Osteoblast (primary cell): ENCODE measurements at regions not wholly inside any gene's neighbourhood (a gene's known extent, or its start where the extent isn't known, plus 50 kb on each side); places are given as distances from the start of the nearest gene placed in this dataset.

Source experiments
- DNase-seq: peaks from one replicate; pipeline ENCODE4 v3.0.0; 2011; ENCODE audit warnings: low spot score, mixed read lengths; ENCODE audit not compliant: insufficient read length; ENCODE audit errors: missing footprints
- H2AFZ ChIP-seq: 2 replicates; pipeline ENCODE4 v1.6.0; 2011; ENCODE audit warnings: mild to moderate bottlenecking, low read length
- H3K27ac ChIP-seq: 2 replicates; pipeline ENCODE4 v1.5.1; 2011; ENCODE audit warnings: mild to moderate bottlenecking, low read depth, low read length, moderate library complexity
- H3K27me3 ChIP-seq: 2 replicates; pipeline ENCODE4 v1.6.0; 2012; ENCODE audit warnings: mild to moderate bottlenecking, control low read depth, inconsistent platforms, low read length, moderate library complexity; ENCODE audit not compliant: insufficient read depth
- H3K36me3 ChIP-seq: 2 replicates; pipeline ENCODE4 v1.5.1; 2011; ENCODE audit warnings: mild to moderate bottlenecking, low read length, control low read depth, moderate library complexity; ENCODE audit not compliant: insufficient read depth
- H3K4me1 ChIP-seq: 2 replicates; pipeline ENCODE4 v1.5.1; 2011; ENCODE audit warnings: mild to moderate bottlenecking, low read length, control low read depth, moderate library complexity; ENCODE audit not compliant: insufficient read depth
- H3K4me2 ChIP-seq: 2 replicates; pipeline ENCODE4 v1.6.0; 2011; ENCODE audit warnings: mild to moderate bottlenecking, low read length; ENCODE audit not compliant: insufficient read depth
- H3K4me3 ChIP-seq: fragments of 200-600 bp; sonication (generic); 3 replicates; pipeline ENCODE4 v1.5.1; 2012; ENCODE audit warnings: mild to moderate bottlenecking, low read length, inconsistent platforms; ENCODE audit not compliant: insufficient read depth
- H3K79me2 ChIP-seq: 2 replicates; pipeline ENCODE4 v1.6.0; 2012; ENCODE audit warnings: mild to moderate bottlenecking, low read length, control low read depth, inconsistent platforms; ENCODE audit not compliant: insufficient read depth
- H3K9me3 ChIP-seq: 2 replicates; pipeline ENCODE4 v1.5.1; 2011; ENCODE audit warnings: low read depth, low read length, control low read depth
- H4K20me1 ChIP-seq: 2 replicates; pipeline ENCODE4 v1.6.0; 2012; ENCODE audit warnings: mild to moderate bottlenecking, low read length, control low read depth; ENCODE audit not compliant: insufficient read depth
- TF ChIP-seq, protein P1 (sequence below): IDR thresholded peaks from 2 replicates; pipeline ENCODE4 v1.5.1; 2011; ENCODE audit warnings: mild to moderate bottlenecking, low read depth, low read length, moderate library complexity; ENCODE audit errors: extremely low read depth

DNA sequence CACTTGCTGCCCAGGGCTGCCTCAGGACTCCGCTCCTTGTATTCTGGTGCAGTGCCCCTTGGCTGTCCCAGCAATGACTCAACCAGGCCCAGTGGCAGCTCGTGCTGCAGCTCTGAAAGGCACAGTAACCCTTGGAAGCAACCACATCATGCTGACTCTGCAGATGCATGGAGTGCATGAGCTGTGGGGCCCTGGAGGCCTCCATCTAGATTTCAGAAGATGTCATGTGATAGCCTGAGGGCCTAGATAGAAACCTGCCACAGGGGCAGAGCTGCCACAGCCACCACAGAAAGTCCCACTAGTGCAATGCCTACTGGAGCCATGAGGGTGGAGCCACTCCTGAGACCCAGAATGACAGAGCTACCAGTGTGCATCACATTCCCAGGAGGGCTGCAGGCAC lies 117.1 kb upstream of the SMAD3 start:
- Histone ChIP-seq H4K20me1 (no peaks in the 10 kb centered on the region), H3K4me1 (peaks cover 17% of the 10 kb centered on the region), H3K79me2 (peaks cover 3% of the 10 kb centered on the region), H3K4me2 (peak overlapping the region; percentile 9), H3K4me3 (no peak overlapping the region), H3K9me3 (no peaks in the 10 kb centered on the region), H3K36me3 (no peaks in the 10 kb centered on the region), H3K27ac (peak overlapping the region; percentile 4), H2AFZ (no peak overlapping the region), H3K27me3 (no peaks in the 10 kb centered on the region)
- TF ChIP-seq, protein P1, sequence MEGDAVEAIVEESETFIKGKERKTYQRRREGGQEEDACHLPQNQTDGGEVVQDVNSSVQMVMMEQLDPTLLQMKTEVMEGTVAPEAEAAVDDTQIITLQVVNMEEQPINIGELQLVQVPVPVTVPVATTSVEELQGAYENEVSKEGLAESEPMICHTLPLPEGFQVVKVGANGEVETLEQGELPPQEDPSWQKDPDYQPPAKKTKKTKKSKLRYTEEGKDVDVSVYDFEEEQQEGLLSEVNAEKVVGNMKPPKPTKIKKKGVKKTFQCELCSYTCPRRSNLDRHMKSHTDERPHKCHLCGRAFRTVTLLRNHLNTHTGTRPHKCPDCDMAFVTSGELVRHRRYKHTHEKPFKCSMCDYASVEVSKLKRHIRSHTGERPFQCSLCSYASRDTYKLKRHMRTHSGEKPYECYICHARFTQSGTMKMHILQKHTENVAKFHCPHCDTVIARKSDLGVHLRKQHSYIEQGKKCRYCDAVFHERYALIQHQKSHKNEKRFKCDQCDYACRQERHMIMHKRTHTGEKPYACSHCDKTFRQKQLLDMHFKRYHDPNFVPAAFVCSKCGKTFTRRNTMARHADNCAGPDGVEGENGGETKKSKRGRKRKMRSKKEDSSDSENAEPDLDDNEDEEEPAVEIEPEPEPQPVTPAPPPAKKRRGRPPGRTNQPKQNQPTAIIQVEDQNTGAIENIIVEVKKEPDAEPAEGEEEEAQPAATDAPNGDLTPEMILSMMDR = no peak
- no peak for DNase-seq

DNA sequence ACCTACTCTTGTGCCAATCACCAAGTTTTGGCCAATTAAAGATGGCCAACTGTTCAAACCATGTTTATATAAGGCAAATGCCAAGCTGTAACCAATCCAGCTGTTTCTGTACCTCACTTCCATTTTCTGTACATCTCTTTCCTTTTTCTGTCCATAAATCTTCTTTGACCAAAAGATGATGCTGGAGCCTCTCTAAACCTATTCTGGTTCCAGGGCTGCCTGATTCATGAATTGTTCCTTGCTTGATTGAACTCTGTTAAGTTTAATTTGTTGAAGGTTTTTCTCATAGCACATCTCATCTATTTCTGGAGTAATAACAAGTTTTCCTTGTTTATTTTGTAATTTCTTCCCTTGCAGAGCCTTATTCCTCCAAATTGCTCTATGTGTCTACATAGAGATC lies 115.3 kb upstream of the SMAD3 start:
- Histone ChIP-seq H3K4me1 (peaks cover 17% of the 10 kb centered on the region), H3K9me3 (no peaks in the 10 kb centered on the region), H3K79me2 (peaks cover 3% of the 10 kb centered on the region), H3K27ac (no peak overlapping the region), H3K27me3 (no peaks in the 10 kb centered on the region), H3K4me3 (no peak overlapping the region), H3K4me2 (no peak overlapping the region), H2AFZ (no peak overlapping the region), H3K36me3 (no peaks in the 10 kb centered on the region), H4K20me1 (no peaks in the 10 kb centered on the region)
- TF ChIP-seq, protein P1 = no peak
- no peak for DNase-seq

DNA sequence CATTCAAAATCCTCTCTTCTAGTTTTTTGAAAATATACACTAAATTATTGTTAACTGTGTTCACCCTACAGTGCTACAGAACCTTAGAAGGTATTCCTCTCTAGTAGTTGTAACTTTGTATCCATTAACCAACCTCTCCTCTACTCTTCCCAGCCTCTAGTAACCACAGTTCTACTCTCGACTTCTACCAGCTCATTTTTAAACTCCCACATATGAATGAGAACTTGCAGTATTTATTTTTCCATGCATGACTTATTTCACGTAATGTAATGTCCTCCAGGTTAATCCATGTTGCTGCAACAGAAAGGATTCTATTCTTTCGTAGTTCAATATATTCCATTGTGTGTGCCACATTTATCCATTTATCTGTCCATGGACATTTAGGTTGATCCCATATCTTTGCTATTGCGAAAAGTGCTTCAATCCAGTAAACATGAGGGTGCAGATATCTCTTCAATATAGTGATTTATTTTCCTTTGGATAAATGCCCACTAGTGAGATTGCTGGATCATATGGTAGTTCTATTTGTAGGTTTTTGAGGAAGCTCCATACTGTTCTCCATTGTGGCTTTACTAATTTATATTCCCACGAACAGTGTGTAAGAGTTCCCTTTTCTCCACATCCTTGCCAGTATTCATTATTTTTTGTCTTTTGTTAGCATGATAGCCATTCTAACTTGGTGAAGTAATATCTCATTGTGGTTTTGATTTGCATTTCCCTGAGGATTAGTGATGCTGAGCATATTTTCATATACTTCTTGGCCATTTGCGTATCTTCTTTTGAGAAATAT lies 113.7 kb upstream of the SMAD3 start:
- Histone ChIP-seq H3K27me3 (no peaks in the 10 kb centered on the region), H3K36me3 (no peaks in the 10 kb centered on the region), H4K20me1 (no peaks in the 10 kb centered on the region), H3K9me3 (no peaks in the 10 kb centered on the region), H3K4me3 (no peak overlapping the region), H3K79me2 (peaks cover 3% of the 10 kb centered on the region), H3K27ac (no peak overlapping the region), H3K4me2 (no peak overlapping the region), H2AFZ (no peak overlapping the region), H3K4me1 (peaks cover 16% of the 10 kb centered on the region)
- TF ChIP-seq, protein P1 = no peak
- no peak for DNase-seq

DNA sequence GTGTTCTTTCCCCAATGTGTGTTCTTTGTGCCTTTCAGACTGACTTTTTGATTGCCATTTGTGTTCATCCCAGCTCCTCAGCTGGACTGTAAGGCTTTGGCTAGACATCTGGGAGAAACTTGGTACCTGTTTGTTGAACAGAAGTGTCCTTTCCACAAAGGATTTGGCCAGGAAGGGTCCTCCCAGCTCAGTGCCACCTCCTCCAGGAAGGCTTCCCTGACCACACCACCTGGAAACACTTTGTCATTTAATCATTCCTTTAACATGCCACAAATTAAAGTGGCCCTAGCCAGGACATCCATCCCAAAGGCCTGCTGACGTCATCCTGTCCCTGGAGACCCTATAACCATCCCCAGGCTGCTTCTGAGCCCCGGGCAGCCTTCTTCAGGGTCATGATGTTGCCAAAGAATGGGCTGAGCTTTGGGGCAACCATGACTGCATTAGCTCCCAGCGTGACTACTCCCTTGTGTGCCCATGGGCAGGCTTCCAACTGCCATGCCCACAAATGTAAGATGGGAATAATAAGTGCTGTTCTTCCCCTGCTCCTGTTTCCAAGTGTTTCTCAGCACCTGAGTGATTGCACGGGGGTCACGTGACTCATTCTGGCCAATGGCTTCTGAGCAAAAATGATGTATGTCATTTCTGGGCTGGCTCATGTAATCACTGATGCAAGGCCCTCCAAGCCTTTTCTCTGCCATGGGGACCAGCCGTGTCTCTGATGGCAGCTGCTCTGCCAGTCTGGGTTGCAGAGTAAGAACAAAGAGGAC lies 112.5 kb upstream of the SMAD3 start:
- Histone ChIP-seq H3K9me3 (no peaks in the 10 kb centered on the region), H3K36me3 (no peaks in the 10 kb centered on the region), H3K4me2 (no peak overlapping the region), H3K79me2 (no peaks in the 10 kb centered on the region), H3K4me1 (peaks cover 12% of the 10 kb centered on the region), H3K27ac (peak overlapping the region; percentile 4), H2AFZ (no peak overlapping the region), H3K27me3 (no peaks in the 10 kb centered on the region), H4K20me1 (no peaks in the 10 kb centered on the region), H3K4me3 (no peak overlapping the region)
- DNase-seq = no peak
- TF ChIP-seq, protein P1 = no peak
